ENCODE measurements at regions not wholly inside any gene's neighbourhood (a gene's known extent, or its start where the extent isn't known, plus 50 kb on each side); places are given as distances from the start of the nearest gene placed in this dataset.

DNA sequence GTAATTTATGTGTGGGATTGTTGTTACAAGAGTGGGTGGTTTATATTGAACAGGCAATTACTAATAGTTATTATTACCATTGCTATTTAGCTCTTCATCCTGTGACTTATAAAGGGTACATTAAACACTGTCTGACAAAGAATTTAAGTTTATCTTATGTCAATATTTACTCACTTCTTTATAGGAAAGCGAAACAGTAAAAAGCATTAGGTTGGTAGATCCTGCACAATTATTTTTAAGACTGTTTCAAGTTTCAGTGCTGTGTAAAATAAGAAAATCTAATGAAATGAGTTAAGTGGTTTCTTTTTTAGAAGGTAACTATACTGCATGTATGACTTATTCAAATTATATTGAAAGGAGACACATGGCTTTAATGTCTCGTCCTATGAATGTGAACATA, 135.8 kb upstream of the MAP3K7 start:
- no peak for DNase-seq

DNA sequence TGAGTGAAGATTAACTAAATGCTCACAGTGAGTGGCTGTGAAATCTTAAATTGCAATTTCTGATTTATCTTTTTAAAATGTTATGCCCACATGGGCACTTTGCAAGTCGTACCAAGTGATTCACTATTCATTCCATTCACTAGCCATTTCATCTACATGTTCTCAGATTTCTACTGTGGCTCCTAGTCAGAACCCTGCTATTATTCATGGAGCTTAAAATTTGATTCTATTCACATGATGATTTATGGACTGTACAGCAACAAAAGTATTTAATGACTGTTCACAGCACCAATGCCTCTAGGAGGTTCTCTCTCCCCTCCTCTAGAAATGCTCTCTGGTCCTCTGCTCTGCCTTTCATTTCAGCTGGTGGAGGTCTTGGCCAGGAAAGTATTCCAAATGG, 133.5 kb upstream of the MAP3K7 start:
- no peak for DNase-seq

DNA sequence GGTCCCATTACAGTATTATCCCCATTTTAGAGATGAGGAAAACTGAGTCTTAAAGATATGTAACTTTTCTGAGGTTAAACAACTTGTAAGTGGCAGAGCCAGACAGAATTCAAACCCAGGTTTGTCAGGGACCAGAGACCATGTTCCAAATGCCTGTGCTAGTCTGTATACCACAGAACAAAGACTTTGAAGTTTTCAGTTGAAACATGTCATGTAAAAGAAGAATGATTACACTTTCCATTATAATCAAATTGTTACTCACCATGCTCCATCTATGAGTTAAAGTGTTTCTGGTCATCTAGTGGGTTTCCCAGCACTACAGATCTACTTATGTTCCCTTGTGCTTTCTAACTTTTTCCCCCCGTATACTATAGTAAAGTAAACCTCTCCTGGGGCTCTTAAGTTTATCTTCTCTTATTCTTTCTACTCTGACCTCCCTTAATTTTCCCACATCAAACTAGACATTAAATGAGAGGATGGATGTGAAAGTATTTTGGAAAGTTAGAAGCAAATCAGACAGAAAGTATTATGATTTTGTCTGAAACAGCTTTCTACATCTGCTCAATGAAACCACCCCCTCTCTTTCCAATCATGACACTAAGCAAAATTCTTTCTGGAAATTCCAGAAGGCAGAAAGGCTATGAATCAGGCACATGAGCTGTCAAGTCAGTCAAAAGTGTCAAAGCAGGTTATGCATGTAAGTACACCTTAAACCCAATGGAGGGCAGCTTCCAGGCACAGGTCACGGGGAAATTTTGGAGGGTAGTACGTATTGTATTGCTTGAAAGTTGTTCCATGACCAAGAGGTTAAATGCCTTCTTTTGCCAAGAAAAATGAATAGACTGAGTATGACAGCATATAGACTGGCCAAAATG, 132.7 kb upstream of the MAP3K7 start:
- DNase-seq, result no peak

DNA sequence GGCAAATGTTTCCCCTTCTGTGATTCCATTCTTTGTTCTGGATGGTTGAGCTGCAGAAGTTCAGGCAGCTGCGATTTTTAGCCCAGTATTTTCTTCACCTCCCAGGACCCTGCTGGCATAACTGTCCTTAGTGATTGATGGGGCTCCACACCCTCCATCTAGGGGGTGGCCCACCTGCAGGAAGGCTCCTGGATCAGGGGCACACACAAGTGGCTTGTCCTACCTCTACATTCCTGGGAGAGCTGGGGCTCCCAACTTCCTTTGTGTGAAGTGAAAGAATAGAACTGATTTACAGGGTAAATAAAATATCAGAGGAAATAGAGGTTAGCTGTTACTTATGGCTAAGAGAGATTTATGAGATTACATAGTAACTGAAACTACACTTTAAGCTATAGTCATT, 129.5 kb upstream of the MAP3K7 start:
- DNase-seq, result no peak

DNA sequence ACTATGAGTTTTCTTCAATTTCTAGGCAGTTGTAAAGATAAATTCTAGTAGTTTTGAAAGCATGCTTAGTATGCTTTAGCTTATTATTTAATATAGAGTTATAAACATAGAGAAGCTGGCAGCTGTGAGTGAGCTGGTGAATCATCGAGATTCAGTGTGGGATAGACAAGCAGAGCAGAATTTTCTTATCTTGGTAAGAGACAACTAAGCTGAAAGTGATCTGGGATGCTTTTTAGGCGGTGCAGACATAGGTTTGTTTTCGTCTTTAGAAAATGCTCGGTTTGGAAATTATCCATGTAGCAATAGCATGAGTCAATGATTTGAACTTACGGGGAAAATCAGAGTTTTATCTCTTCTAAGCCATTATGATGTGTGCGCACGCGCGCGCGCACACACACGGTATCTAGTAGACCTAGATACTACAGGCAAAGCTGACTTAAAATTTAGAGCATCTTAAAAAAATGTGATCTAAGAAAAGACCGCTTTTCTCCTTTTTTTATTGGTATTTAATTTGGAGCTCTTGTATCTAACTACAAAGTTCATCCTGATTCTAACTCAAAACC, 128.3 kb upstream of the MAP3K7 start:
- DNase-seq, result no peak

- no peak for DNase-seq
Observed at GRCh38 chr6:90714319-90714718, 127.4 kb upstream of the MAP3K7 start.

DNA sequence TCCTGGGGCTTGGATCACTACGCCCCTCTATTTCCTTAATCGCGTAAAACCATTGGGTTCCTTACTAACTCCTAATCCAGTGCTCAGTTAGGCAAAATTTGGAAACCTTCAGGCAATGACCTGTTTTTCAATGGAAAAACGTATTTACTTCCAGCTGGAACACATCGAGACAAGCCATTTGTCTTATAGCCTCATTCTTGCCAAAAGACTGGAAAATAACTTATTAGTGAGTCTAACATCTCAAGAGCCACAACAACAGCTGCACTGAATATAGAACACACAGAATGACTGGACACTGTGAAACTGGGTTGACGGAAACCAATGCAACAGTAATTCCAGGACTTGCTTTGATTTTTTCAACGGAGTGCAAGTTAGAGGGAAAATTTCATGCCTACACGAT, 125.2 kb upstream of the MAP3K7 start:
- DNase-seq, result no peak

- DNase-seq, result no peak
Observed at GRCh38 chr6:90709431-90709996, 122.6 kb upstream of the MAP3K7 start.

GRCh38 chr6:90708206-90708737, 121.4 kb upstream of the MAP3K7 start:
- no peak for DNase-seq

DNA sequence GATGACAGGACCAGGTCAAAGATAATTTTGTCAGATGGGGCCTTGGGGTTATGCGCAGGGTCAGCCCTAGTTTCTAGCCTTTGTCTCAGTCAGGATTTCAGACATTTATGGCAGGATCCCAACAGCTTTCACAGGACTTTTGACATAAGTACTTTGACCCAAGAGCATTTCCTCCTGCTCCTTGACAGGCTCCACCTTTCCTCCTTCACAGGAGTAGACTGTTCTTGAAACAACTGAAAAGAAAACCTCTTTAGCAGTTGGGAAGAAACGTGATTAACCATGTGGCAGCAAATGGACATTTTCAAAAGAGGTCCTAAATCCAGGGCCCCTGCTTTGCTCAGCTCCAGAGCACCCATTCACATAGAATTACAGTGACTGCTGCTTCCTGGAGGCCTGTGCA, 120.4 kb upstream of the MAP3K7 start:
- DNase-seq, result no peak

DNA sequence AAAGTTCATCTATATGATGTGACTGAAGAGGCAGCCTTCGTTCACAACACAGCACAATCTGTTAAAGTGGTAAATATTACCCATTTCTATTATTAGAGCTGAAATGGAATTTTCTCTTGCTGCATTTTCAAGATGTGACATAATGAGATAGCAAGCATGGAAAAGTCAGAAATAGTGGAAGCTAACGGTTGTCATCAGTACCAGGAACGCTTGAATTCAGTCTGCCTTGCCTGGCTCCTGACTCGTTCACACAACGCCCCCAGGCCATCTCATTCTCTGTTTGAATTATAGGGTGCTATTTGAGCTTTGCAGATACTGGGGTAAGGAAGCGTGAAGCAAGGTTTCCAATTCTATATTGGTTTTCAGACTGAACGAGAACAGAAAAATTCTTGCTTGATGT, 116.5 kb upstream of the MAP3K7 start:
- DNase-seq, result no peak

DNA sequence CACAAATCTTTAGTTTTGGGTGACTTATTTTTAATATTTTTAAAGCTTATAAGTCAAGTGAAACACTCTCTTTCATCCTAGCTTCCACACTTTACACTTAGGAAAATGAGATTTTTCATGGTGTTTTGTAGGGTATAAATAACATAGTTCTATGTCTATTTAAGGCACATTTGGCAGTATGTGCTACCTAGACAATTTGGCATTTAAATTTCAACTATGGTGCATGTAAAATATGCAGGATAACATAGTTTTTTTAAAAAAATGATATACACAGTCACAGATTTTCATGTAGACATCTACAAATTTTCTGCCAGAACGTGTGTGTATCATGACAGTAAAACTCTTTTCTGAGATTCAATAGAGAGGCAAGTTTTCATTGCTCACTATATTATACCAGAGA, 115.1 kb upstream of the MAP3K7 start:
- DNase-seq, result no peak

DNA sequence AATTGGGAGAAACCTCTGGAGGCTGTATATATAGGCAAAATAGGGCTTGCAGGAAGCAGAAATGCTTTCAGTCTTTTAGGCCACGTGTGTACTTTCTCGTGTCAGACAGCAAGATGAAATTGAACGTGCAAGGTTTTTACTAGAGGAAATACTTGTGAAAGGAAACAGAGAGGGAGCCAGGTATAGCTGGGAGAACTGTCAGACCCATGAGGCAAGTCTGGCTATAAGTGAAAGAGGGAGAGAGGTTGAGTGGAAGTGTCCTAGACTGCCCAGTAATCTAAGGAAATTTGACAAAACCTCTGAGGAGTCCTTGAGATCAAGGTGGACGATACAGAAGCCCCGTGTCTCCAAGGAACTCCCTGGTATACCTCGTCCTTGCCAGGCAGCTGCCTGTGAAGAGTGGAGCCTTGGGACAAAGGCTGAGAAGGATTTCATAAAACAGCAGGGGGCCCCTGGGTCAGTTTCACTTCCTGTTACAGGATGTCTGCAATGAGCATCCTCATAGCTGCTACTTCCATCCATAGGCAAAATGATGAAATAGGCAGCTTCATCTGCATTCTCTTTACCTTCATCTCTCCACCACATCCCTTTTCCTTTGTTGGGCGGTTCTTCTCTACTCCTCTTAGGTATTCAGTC, 114.4 kb upstream of the MAP3K7 start:
- no peak for DNase-seq

GRCh38 chr6:90695316-90695715, 108.4 kb upstream of the MAP3K7 start:
- DNase-seq, result no peak

GRCh38 chr6:90694802-90695201, 107.9 kb upstream of the MAP3K7 start:
- no peak for DNase-seq

DNA sequence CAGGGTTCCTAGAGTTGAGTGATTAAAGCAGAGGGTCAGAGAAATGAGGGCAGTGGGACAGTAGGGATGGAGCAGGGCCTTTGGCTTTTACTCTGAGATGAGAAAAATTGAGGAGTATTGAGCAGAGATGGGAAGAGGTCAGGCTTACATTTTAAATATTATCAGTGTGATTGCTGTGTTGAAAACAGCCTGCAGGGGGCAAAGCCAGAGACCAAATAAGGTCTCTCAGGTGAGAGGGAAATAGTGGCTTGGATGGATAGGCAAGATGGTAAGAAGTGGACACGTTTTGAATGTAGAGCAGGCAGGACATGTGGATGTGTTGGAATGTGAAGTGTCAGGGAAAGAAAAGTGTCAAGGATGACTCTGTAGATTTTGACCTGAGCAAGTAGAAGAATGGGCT, 105.0 kb upstream of the MAP3K7 start:
- no peak for DNase-seq

DNA sequence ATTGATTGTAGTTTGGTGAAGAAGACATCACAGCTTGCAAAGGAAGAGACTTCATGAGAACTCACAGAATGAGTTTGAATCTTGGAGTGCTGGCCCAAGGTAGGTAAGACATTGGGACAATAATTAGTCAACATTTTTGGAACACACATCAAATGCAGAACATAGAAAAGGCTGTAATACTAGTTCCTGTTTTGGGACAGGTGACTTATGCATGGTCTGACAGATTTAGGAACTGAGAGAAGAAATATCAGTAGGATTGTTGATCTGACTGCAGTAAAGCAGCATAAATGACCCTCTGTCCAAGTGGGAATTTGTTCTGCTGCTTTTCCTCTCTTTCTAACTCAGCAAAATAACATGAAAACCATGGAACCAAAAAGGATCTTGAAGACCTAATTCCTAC, 102.3 kb upstream of the MAP3K7 start:
- DNase-seq, result no peak

DNA sequence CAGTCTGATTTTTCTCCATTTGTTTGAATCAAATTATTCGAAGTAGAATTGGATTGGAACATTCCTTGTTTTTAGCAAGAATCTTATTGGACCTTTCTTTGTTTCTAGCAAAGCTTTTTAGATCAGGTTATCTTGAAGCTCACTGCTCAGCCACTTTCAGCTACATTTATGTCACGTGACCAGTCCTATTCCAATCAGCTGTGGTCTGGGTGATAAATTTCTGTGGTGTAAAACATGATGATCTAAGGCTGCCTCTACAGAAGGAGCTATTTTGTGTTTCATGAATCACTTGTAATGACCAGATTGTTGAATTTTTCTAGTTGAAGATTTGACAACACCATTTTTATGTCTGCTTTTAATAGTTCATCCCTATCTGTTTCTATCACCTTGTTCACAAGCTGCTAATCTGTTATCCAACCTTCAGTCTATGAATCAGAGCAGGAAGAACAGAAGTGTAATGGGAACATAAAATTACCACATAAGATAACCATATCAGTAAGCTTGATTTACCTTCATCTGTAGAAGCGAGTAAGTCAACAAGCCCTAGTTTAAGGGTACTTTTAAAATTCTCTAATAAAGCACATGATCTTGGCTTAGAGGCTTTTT, 101.0 kb upstream of the MAP3K7 start:
- DNase-seq, result no peak

- DNase-seq, result no peak
Observed at GRCh38 chr6:90681863-90682262, 95.0 kb upstream of the MAP3K7 start.

GRCh38 chr6:90678049-90678779, 91.3 kb upstream of the MAP3K7 start:
- no peak for DNase-seq

DNA sequence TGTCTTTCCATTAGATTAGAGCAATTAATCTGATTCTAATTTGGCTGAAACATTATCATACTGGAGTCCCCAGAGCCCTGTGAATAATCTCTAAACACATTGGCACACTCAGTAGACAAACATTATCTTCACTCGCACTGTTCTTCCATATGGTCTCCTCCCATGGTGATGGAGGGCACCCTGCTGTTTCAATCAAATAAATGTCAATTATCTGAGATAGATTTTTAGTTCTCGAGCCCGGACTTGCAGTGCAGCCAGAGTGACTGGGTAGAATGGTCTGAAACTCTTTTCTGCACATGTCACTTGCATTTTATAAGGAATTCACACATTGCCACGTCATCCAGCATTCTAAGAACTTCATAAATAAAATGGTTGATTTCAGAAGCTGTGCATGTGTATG, 90.6 kb upstream of the MAP3K7 start:
- no peak for DNase-seq

DNA sequence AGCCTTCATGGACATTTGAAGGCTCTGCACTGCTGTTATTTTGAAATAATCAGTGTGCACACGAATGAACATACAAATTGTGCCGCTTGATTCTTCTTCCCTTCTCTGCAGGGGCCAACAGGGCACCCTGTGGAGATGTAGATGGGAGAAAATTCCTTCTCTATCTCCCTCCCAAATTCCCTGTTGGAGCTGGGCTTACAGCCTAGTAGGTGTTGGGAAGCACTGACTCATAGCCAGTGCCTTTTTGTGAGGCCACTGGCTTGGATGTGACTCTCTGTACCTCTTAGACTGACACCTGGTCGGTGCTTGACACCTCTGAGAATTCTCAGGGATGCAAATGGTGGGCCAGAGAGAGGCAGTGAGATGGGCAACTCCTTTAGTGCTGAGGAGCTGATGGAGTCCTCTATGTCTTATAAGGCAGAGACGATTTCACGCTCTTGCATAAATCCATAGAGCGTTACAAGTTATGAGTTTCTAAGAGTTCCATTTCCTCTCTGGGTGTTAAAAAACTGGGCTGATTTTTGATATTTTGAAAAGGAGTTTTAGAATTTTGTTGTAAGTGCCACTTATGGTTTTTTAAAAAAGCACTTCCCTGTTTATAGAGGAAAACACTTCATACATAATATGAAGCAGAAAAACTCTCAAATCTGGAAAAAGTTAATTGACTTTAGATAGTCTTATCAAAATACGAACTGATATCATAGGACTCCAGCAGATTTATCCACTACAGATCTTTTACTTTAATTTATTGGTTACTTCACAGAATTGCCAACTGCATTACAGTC, 89.8 kb upstream of the MAP3K7 start:
- no peak for DNase-seq
